HG03060 (cell line): ENCODE measurements at regions not wholly inside any gene's neighbourhood (a gene's known extent, or its start where the extent isn't known, plus 50 kb on each side); places are given as distances from the start of the nearest gene placed in this dataset.
"Not testable (repeated sequence)": the region's sequence is repeated elsewhere in the genome, so short reads cannot be mapped to it uniquely, and the experiment has no call there.

Source experiments
- ATAC-seq: cut with Tn5 transposase; IDR thresholded peaks from one replicate; pipeline ENCODE4 v1.9.1; 2021; ENCODE audit warnings: low read depth, moderate number of reproducible peaks; ENCODE audit not compliant: unreplicated experiment

- no peak for ATAC-seq
Observed at GRCh38 chr4:160537681-160538080, 1434.8 kb downstream of the RAPGEF2 start.

- ATAC-seq = no peak
Observed at GRCh38 chr4:160546201-160546600, 1443.3 kb downstream of the RAPGEF2 start.

- not testable (repeated sequence) for ATAC-seq
Observed at GRCh38 chr4:160549951-160550519, 1447.2 kb downstream of the RAPGEF2 start.

GRCh38 chr4:160562661-160563060, 1459.8 kb downstream of the RAPGEF2 start:
- ATAC-seq = no peak

- no peak for ATAC-seq
Observed at GRCh38 chr4:160563552-160564282, 1460.8 kb downstream of the RAPGEF2 start.

GRCh38 chr4:160567634-160568033, 1464.8 kb downstream of the RAPGEF2 start:
- ATAC-seq = no peak

GRCh38 chr4:160570271-160570670, 1467.4 kb downstream of the RAPGEF2 start:
- ATAC-seq = no peak

- not testable (repeated sequence) for ATAC-seq
Observed at GRCh38 chr4:160574272-160574671, 1471.4 kb downstream of the RAPGEF2 start.

- ATAC-seq = no peak
Observed at GRCh38 chr4:160580581-160580980, 1477.7 kb downstream of the RAPGEF2 start.

- no peak for ATAC-seq
Observed at GRCh38 chr4:160592258-160592657, 1489.4 kb downstream of the RAPGEF2 start.

- no peak for ATAC-seq
Observed at GRCh38 chr4:160595646-160596045, 1492.8 kb downstream of the RAPGEF2 start.

- no peak for ATAC-seq
Observed at GRCh38 chr4:160604541-160604940, 1501.7 kb downstream of the RAPGEF2 start.

GRCh38 chr4:160611181-160611580, 1508.3 kb downstream of the RAPGEF2 start:
- no peak for ATAC-seq

- ATAC-seq = no peak
Observed at GRCh38 chr4:160631044-160631443, 1528.2 kb downstream of the RAPGEF2 start.

- ATAC-seq = no peak
Observed at GRCh38 chr4:160652790-160653189, 1511.0 kb downstream of the FSTL5 start.

- ATAC-seq = no peak
Observed at GRCh38 chr4:160675550-160675949, 1488.2 kb downstream of the FSTL5 start.

- ATAC-seq = no peak
Observed at GRCh38 chr4:160685729-160686128, 1478.1 kb downstream of the FSTL5 start.

GRCh38 chr4:160701671-160702070, 1462.1 kb downstream of the FSTL5 start:
- ATAC-seq = no peak

GRCh38 chr4:160709026-160709425, 1454.8 kb downstream of the FSTL5 start:
- ATAC-seq = no peak

GRCh38 chr4:160709546-160709945, 1454.3 kb downstream of the FSTL5 start:
- no peak for ATAC-seq

- ATAC-seq = no peak
Observed at GRCh38 chr4:160716551-160716950, 1447.2 kb downstream of the FSTL5 start.

GRCh38 chr4:160717848-160718247, 1446.0 kb downstream of the FSTL5 start:
- ATAC-seq = no peak
